ENCODE measurements at regions not wholly inside any gene's neighbourhood (a gene's known extent, or its start where the extent isn't known, plus 50 kb on each side); places are given as distances from the start of the nearest gene placed in this dataset.
"Not testable (repeated sequence)": the region's sequence is repeated elsewhere in the genome, so short reads cannot be mapped to it uniquely, and the experiment has no call there.

GRCh38 chr20:29320216-29320949, 1937.1 kb upstream of the DEFB115 start:
- DNase-seq (ENCODE audit: low read depth): not testable (repeated sequence)

GRCh38 chr20:29323631-29324515, 1933.6 kb upstream of the DEFB115 start:
- not testable (repeated sequence) for DNase-seq (ENCODE audit: low read depth)

DNA sequence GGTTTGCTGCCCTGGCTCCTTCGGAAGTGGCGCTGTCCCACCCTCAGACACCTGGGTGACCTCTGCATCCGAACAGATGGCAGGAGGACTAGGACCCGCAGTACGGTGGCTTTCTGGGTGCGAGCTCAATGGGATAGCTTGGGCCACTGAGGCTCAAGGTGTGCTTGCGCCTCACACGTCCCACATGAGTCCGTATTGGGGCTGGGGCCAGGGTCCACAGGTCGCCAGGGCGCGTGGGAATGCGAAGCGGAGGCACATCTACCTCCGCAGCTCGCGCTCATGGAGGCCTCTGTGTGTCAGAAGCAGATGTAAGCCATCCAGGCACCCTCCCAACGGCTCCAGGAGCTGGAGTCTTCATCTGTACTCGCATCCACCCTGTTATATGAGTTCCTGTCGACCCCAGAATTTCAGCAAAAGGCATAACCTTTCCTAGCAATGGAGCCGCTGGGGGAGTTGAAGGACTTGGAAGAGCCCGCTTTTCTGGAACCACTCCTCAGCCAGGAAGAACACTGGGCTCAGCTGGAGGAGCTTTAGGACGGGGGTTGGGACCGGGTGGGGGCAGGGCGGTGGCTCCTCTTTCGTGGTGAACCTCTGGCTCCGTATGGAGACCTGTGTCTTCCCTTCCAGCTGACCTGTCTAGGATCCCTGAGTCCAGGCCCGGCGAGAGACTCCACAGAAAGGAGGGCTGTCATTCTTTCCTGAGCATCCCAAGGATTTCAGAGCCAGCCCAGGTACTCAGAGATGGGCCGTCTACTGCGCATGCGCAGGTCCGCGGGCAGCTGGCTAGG, 1932.8 kb upstream of the DEFB115 start:
- not testable (repeated sequence) for DNase-seq (ENCODE audit: low read depth)

GRCh38 chr20:29325304-29325640, 1932.2 kb upstream of the DEFB115 start:
- DNase-seq (ENCODE audit: low read depth): no peak

DNA sequence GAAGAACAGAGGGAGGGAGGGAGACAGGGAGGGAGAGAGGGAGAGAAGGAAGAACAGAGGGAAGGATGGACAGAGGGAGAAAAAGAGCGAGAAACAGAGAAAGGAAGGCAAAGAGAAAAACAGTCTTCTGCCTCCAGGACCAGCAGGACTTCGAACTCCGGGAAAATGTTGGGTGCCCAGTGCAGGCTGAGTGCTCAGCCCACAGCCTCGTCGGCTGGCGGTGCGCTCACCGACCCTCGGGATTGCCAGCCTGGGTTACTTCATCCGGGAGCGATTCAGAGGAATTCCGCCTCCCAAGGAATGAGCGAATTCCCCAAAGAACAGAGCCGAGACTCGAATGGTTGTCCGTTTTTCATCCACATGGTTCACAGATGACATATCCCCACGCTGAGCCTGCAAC, 1931.7 kb upstream of the DEFB115 start:
- DNase-seq (ENCODE audit: low read depth): not testable (repeated sequence)

- no peak for DNase-seq (ENCODE audit: low read depth)
Measured at GRCh38 chr20:29326376-29327070, 1930.9 kb upstream of the DEFB115 start.

GRCh38 chr20:29327600-29328420, 1929.7 kb upstream of the DEFB115 start:
- DNase-seq (ENCODE audit: low read depth): peak; percentile 32

- DNase-seq (ENCODE audit: low read depth): not testable (repeated sequence)
Measured at GRCh38 chr20:29330429-29331115, 1926.9 kb upstream of the DEFB115 start.

GRCh38 chr20:29349836-29350235, 1907.6 kb upstream of the DEFB115 start:
- no peak for DNase-seq (ENCODE audit: low read depth)

DNA sequence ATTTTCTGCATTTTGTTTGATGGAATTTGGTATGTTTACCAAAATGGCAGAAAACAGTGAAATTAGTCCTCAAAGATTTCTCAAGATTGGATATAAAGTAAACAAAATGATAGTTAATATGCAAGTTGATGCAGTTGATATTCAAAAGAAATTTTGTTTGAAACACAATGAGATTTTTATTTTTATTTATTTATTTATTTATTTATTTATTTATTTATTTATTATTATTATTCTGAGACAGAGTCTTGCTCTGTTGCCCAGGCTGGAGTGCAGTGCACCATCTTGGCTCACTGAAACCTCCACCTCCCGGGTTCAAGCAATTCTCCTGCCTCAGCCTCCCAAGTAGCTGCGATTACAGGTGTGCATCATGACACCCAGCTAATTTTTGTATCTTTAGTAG, 1881.5 kb upstream of the DEFB115 start:
- DNase-seq (ENCODE audit: low read depth): not testable (repeated sequence)

- DNase-seq (ENCODE audit: low read depth): not testable (repeated sequence)
Measured at GRCh38 chr20:29392853-29393252, 1864.6 kb upstream of the DEFB115 start.

DNA sequence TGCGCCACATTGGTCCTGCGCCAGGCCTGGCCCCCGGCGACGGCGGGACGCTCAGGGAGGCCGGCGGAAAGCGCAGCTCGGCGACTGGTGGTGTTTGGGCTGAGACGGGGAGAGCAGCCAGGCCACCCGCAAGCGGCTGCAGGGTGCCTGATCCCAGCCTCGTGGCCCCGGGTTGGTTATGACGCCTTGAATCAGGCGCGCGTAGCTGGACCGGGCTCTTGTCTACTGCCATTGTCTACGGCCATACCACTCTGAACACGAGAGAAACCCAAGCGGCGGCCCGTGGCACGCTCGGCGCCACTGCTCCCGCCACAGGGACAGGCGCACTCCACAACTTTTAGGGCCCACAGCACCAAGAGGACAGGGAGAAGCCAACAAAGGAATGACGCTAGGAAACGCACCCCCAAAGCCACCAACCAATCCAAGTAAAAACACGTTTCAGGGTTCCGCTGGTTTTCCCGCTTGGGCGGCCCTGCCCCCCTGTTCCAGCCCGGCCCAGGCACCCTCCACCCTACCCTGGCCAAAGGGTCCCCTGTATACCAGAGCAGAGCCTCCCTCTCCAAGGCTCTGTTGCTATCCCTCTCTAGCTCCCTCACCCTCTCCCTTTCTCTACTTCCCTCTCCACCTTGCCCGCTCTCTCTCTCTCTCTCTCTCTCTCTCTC, 1849.3 kb upstream of the DEFB115 start:
- no peak for DNase-seq (ENCODE audit: low read depth)

- DNase-seq (ENCODE audit: low read depth): not testable (repeated sequence)
Measured at GRCh38 chr20:29408707-29409106, 1848.8 kb upstream of the DEFB115 start.

DNA sequence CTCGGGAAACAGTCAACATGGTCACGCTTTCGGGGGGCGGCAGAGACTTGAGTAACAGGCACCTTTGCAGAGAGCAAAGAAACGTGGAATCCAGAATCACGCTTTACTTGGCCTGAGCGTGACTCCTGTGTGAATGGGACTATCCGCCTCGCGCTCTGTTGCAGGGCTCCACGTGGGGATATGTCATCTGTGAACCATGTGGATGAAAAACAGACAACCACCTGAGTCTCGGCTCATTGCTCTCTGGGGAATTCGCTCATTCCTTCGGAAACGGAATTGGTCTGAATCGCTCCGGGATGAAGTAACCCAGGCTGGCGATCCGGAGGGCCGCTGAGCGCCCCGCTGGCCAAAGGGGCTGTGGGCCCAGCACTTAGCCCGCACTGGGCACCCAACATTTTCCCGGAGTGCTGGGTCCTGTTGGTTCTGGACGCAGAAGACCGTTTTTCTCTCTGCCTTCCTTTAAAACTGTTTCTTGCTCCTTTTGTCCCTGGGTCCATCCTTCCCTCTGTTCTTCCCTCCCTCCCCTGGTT, 1848.2 kb upstream of the DEFB115 start:
- not testable (repeated sequence) for DNase-seq (ENCODE audit: low read depth)

DNA sequence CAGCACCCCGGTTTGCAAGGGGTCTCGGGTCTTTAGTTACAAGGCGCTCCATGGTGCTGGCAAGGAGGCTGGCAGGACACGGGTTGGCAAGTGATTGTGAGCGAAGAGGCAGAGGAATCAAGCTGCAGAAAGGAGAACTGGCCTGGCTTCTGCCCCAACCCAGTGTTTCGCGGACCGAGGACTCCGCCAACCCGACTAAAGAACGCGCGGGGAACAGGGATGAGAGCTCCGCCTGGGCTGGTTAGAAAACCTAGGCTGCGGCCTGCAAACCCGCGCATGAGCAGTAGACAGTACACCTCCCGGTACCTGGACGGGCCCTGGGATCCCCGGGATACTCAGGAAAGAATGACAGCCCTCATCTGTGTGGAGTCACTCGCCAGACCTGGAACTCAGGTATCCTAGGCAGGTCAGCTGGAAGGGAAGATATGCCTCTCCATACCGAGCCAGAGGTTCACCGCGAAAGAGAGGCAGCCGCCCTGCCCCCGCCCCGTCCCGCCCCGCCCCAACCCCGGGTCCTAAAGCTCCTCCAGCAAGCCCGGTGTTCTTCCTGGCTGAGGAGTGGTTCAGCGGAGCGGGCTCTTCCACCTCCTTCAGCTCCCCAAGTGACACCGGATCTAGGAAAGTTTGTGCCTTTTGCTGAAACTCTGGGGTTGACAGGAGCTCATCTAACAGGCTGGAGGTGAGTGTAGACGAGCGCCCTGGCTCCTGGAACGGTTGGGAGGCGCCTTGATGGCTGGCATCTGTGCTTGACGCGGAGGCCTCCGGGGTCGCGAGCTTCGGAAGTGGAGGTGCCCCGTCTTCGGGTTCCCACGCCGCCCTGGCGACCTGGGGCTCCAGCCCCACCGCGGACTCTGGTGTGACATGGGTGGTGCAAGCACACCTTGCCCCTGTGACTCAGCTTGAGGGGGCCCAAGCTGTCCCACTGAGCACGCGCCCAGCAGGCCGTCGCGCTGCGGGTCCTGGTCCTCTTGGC, 1847.3 kb upstream of the DEFB115 start:
- no peak for DNase-seq (ENCODE audit: low read depth)

DNA sequence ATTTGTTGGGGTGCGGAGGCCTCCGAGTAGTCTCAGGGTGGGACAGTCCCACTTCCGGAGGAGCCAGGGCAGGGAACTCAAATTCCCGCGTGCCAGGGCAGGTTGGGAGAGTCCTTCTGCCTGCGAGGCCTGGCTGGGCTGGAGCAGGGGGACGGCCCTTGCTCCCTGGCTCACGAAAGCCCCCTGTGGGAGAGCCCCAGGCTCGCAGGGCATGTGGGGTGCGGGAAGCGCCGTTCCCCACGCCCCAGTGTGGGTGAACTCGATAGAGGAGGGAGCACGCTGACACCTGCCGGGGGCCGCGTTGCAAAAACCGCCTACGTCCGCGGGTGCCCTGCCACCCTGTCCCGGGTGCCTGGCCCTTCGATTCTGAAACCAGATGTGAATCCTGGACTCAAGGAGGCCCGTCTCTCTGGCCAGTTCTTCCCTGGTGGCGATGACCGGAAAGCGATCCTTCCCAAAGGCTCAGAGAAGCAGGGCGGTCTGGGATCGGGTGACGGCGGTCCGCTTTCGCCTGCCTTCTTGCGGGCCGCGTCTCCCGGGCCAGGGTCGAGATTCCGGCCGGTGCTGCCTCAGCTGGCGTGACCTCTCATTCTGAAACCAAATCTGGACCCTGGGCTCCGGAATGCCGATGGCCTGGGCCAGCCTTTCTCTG, 1846.5 kb upstream of the DEFB115 start:
- DNase-seq (ENCODE audit: low read depth): no peak

DNA sequence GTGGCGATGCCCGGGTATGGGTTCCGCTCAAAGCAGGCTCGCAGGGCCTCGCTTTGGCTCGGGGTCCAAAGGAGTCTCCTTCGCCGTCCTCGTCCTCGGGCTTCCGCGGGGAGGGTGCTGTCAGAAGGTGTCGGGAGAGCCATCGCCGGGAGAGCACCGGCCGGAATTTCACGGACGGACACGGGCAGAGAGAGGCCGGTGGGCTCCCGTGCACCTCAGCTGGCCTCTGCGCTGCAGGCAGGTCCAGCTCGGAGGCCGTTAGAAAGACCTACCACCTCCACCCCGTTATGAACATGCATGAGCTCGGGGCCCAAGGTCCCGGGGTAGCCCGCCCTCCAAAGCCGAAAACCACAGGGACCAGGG, 1846.0 kb upstream of the DEFB115 start:
- DNase-seq (ENCODE audit: low read depth): not testable (repeated sequence)

GRCh38 chr20:29419378-29419777, 1838.1 kb upstream of the DEFB115 start:
- no peak for DNase-seq (ENCODE audit: low read depth)
